ENCODE measurements at regions not wholly inside any gene's neighbourhood (a gene's known extent, or its start where the extent isn't known, plus 50 kb on each side); places are given as distances from the start of the nearest gene placed in this dataset.

DNA sequence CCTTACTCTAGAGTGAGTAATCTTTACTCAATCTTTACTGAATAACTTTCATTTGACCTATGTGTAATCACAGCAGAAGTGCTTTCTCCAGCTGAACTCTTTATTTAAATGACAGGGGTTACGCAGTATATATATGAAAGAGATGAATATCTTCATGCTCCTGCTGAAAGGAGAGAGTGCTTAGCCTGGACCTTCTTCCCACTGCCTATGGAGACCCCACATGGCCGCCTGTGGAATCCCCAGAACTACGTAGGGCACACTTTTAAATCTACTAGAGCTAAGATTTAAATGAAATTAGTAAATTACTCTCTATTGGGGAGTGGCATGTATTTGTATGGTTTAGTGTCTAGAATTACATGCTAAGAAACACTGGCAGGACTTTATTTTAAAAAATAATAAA, 391.2 kb downstream of the ANKRD50 start:
- DNase-seq (ENCODE audit: low read depth in 2 of 2) = no peak

DNA sequence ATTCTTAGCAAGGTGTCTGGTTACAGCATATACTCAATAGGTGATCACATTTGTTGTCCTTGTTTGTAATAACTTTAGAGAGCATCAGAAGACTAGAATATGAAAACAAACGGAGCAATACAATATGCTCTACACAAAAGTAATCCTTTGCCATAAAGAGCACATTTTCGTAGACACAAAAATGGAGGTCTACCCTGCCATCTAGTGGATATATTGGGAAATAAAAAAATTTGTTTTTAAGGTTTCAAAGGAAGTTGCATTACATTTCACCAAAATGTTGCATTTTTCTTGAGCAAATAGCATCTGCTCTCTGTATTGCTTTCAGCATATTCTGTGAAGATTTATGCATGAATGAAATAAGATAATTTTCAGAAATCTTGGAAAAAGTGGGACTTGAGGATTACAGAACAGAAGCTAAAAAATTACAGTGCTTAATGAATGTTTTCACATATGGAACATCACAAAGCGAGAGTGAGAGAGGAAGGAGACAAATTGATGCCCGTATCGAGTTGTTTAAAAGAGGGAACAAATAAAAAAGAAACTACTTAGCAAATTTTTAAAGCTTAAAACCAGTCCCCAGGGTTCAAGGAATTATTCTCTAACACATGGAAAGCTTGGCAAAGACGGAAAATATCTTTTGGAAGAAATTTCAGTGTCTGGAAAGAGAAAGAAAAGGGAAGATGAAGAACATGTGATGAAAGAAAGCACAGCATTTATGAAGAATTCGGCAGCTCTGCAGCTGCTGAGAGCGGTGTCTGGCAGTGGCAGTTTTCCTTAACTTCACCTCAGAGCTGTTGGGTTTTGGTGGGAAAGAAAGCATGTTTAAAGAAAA, 390.1 kb downstream of the ANKRD50 start:
- no peak for DNase-seq (ENCODE audit: low read depth in 2 of 2)

DNA sequence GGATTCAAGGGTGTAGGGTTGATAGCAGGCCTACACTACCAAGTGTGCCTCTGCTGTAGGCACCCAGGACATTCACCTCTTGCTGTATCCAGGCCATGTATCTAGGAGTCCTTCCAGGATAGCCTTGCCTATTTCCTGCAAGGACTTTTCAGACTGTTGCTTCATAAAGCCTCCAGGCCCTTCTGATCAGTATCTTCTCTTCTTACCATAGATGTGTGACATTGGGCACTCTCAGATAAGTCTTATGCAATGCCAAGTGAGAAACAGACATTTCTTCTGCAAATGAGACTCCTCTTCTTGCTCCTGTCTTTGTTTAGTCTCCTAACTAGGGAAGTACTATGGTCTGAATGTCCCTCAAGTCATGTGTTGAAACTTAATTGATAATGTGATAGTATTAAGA, 386.8 kb downstream of the ANKRD50 start:
- DNase-seq (ENCODE audit: low read depth in 2 of 2) = no peak

DNA sequence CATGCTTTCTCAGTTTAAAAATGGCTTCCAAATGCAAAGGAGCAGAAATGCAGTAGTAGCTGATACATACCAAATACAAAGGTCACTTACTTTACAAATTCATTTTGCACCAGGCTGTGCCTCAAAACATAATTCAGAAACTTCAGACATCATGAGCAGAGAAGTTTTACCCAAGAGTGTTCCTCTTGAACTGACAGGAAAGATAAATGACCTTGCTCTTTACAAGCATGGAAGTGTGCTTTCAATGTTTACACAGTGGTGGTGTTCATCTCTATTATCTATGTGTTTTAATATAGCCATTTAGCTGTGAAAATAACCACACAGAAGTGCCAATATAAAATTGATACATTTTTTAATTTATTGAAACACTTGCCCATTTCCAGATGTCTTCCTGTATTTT, 383.4 kb downstream of the ANKRD50 start:
- no peak for DNase-seq (ENCODE audit: low read depth in 2 of 2)

DNA sequence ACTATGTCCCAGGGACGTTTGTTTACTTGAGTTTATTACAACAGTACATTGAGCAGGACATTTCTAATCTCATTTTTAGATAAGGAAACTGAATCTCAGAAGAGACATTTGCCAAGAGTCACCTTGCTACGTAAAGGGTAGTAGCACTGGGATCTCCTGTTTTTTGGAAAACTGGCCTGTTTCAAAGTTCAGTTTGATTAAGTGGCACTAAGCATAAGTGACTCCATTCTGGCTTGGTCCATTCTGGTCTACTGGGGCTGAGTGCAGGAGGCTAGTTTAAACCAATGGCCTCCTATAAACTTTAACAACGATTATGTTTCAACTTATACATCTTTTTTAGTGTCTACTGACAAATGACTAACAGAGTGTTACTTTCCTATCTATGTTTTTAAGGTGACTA, 382.5 kb downstream of the ANKRD50 start:
- DNase-seq (ENCODE audit: low read depth in 2 of 2) = no peak

DNA sequence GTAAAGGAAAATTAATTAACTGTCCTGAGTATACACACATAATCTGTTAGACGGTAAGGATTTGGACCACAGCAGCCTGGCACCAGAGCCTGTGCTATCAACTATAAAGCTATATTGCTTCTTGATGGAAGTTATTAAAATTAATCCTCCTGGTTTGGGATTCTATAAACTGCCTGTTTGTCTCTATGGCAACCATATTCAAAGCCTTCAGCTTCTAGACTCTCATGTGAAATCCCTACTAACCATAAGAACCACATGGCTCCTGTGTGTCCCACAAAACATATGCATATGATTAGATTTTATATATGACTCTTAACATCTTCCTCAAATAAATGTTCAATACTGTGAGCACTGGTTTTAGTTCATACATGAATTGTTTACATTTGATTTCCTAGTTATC, 380.8 kb downstream of the ANKRD50 start:
- DNase-seq (ENCODE audit: low read depth in 2 of 2) = no peak

DNA sequence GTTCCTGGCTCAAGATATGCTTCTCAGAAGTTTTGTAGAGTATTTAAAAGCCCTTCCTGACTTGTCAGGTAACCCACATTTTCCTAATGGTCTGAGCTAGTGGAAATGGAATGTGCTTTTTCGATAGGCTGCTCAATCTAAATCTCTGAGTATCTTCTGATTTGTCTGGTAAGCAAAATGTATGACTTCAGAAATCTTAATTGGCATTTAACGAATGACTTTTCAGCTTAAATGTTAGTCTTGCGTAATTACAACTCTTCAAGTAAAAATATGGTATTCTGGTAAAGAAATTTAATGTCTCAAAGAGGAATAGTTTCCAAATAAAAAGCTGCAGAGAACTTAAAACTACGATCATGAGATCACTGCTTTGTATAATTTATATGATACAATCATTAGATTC, 379.1 kb downstream of the ANKRD50 start:
- DNase-seq (ENCODE audit: low read depth in 2 of 2) = no peak

DNA sequence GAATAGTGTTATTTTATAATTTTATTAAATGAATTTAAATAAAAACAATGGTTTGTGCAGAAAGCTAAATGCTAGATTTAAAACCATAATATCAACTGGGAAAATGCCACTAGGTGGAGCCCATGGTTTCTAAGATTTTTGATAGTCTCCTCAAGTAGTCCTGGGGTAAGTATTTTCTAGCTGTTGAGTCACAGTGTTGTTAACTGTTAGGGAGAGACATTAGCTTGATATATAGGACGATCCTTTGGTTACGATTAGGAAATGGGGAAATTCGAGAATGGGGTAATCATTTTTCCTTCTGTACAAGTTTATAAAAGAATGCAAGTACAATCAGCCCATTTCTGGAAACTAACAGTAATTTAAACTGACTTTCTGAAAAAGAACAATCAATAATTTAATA, 378.4 kb downstream of the ANKRD50 start:
- no peak for DNase-seq (ENCODE audit: low read depth in 2 of 2)

DNA sequence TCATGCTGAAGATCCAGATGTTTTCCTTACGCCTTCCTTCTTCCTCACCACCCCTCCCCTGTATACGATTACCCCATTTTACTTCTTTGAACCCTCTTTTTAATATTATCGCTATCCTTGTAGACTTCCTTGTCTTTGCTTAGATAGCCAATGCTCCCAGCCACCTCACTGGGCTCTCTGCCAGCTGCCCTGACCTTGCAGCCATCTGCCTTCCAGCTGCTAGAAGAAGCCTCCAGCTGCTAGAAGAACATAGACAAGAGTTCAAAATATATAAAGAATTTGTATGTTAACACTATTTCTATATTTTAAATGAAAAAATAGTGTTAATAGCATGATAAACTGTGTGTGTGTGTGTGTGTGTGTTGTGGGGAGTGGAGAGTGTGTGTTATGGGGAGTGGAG, 374.7 kb downstream of the ANKRD50 start:
- DNase-seq (ENCODE audit: low read depth in 2 of 2) = no peak

DNA sequence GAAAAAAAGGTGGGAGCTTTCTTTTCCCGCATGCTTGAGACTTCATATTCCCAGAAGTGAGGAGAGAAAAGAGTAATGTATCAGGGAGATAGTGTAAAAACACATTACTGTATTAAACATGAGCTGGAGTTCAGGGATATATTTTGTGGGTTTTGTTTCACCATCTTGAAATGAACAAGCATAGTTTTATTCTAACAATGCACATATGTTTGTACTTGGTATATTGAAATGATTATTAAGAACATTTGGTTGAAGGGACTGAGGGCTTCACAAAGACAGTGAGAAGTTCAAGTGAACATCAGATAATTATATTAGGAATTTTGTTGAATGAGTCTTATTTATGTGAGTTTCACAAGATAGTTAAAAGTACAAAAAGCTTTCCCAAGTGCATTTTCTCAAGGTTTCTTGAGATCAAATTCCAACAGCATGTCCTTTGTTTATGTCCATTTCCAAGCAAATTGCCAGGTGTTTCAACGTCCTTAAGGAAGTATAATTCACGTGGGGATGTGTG, 368.8 kb downstream of the ANKRD50 start:
- DNase-seq (ENCODE audit: low read depth in 2 of 2) = no peak

DNA sequence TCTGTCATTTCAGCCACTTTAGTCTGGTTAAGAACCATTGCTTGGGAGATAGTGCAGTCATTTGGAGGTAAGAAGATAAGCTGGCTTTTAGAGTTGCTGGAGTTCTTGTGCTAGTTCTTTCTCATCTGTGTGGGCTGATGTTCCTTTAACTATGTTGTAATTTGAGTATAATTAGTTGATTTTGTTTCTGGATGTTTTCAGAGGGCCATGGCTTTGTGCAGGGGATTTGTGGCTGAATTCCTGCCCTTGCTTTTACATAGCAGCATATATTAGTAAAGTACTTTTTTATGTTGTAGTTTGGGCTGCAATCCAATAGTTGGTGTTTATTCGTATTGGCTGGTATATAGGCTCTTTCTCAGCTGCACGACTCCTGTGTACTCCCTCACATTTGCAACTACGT, 339.6 kb downstream of the ANKRD50 start:
- no peak for DNase-seq (ENCODE audit: low read depth in 2 of 2)

DNA sequence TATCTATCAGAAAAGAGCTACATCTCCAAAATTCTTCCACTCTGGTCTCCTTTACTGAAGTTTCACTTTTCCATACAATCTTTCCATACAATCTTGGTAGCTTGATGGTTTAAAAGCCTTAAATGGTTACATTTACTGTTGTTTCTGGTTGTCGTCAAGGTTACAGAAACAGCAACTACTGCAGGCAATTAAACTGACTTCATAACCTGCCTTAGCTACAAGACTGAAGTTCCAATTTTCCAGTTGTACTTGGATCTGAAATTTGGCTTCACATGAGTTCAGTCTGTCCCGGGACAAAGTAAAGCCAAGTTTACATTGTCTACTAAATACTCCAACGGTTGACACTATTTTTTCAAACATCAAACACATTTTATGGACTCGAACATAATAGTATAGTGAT, 326.4 kb downstream of the ANKRD50 start:
- no peak for DNase-seq (ENCODE audit: low read depth in 2 of 2)

DNA sequence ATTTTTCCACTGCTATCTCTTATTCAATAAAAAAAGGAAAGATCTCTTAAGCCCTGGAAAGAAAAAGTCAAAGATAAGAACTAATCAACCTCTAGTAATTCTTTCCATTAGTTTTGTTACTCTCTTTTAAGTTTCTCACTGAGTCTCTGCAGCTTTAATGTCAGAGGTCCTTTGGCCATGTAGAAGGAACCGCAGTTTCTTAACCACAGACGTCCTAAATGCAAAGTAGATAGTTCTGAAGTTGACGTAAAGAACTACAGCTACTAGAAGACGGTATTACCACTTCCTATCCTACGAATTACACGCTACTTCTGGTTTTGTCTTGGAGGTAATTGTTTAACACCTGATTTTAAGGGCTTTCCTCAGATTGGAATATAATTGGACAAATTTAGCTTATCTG, 325.9 kb downstream of the ANKRD50 start:
- no peak for DNase-seq (ENCODE audit: low read depth in 2 of 2)

DNA sequence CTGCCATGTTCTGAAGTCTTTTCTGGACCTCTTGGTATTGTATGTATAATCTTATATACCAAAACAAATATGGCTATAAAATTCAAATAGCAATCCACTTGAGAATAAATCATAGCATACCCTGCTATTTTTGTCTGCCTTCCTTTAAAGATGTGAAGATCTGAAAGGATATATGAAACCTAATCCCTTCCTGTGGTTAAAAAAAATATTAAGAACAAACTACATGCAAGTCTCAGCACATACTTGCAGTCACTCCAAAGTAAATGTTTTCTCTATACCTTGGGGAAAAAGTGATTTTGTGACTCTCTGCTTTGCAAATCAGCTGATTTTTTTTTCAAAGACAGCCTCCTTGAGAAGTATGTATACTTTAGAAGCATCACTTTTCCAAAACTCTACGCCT, 322.9 kb downstream of the ANKRD50 start:
- no peak for DNase-seq (ENCODE audit: low read depth in 2 of 2)

DNA sequence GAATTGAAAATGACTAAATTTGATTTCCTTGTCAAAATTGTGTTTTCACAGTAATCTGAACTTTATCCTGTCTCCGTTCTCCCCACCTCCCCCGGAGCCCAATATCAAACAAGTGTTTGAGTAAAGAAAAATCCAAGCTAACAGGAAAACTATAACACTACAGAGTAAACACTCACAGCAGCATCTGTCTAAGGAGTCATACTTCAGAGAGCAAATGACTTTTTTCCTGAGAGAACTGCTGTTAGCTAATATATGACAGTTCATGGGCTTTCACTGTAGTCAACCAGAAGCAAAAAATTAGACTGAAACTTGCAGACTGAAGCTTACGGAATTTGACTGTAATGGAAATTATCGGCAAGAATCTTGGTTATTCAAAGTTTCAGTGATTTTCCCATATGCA, 321.7 kb downstream of the ANKRD50 start:
- DNase-seq (ENCODE audit: low read depth in 2 of 2) = no peak

DNA sequence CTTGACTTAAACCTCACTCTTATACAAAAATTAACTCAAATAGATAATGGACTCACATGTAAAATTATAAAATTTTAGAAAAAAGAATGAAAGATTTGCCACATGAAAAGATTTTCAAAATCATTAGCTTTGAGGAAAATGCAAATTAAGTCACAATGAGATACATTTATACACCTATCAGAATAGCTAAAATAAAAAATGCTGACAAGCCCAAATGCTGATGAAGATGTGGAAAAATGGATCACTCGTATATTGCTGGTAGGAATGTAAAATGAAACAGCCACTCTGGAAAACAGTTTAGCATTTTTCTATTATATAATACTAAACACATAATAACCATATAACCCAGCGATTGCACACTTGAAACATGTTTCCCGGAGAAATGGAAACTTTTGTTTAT, 316.2 kb downstream of the ANKRD50 start:
- DNase-seq (ENCODE audit: low read depth in 2 of 2) = no peak

DNA sequence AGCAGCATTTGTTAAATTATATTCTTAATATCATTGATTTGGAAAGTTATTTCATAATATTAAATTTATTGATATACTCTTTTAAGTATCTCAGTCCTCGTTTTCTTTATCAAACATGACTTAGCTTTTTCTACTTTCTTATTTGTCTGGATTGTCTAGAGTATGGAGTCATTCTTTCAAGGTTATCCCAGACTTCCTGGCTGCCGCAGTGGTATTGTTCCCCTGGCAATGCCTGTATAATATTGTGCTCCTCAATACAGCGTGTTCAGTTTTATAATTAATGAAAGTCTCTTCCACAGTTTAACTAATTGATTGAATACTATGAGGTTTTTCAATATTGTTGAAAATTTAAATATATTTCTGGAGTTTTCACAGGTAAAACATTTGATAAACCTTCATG, 310.9 kb downstream of the ANKRD50 start:
- no peak for DNase-seq (ENCODE audit: low read depth in 2 of 2)

DNA sequence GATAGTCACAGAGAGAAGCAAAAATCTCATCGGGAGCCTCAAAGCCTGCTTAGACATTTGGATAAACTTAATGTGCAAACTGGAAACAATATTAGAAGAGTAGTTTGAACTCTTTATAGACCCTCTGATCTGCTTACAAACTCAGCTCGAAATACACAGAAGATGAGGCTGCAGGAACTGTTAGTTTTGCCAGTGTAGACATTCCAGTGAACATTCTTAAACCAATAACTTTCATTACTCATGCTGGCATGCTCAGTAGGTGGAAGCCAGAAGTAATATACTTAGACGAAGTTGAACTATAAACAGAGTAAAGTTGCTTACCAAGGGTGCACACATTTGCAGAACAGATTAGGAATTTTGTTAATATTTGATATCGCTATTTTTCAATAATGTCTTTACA, 303.5 kb downstream of the ANKRD50 start:
- DNase-seq (ENCODE audit: low read depth in 2 of 2) = no peak

DNA sequence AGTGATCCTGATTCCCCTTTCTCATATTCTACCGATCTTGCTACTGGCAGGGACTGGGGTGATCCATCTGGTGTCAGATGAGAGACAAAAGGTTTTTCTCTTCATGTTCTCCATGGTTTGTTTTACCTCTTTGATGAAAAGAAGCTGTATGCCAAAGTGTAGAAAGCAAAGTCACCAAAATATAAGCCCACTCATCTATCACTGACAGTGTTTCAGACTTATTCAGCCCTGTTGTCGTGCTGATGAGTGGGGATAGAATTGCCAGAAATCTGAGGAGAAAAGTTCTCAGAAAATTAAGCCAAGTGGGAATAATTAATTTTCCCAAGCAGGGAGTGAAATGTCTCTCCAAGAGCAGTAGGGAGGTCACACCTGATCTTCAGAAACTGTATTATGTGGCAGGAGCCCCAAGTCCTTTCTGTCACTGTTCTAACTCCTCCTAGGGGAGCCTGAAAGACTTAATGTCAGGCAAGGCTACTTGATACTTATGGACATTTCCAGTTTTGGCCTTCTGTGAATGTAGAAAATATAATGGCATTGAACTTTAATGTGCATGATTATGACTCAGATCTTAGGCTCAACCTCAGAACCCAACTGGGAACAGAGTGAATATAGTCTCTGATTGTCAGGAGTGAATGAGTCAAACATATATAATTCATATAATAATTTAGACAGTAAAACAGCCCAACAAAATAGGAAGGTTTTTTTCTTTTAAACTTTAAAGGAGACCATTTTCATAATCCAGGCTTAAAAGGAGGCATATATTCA, 298.1 kb downstream of the ANKRD50 start:
- no peak for DNase-seq (ENCODE audit: low read depth in 2 of 2)

DNA sequence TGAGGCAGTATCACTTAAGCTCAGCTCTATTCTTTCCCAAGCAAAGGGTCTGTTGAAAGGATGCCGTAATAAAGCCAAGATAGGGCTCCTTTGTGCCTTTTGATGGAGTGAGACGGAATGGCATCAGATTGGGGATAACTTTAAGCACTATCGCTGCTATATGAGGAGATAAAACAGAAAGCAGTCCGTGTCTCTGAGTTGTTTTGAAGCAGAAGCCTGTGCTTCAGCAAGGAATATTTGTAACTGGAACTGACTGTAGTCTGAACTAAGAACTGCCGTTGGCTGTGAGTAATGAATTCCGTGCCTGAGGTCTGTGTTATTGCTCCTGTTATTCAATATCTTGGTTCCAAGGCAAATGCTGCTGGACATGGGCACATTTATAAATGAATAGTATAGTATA, 297.4 kb downstream of the ANKRD50 start:
- DNase-seq (ENCODE audit: low read depth in 2 of 2) = no peak

DNA sequence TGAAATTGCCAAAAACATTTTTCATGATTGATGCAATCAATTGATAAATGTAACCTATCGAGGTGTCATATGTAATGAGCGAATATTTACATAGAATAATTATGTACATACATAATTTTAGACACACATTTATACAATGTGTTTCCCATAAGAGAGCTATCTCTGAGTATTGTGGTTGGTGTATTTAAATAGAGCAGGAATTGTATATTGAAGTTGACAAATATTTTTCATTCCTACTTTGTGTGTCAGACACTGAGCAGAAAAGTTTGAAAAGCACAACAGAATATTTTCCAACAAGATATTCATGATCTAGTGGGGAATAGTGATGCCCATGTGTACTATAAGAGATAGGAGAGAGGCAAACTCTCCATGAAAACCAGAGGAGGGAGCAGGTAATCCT, 295.2 kb downstream of the ANKRD50 start:
- no peak for DNase-seq (ENCODE audit: low read depth in 2 of 2)

DNA sequence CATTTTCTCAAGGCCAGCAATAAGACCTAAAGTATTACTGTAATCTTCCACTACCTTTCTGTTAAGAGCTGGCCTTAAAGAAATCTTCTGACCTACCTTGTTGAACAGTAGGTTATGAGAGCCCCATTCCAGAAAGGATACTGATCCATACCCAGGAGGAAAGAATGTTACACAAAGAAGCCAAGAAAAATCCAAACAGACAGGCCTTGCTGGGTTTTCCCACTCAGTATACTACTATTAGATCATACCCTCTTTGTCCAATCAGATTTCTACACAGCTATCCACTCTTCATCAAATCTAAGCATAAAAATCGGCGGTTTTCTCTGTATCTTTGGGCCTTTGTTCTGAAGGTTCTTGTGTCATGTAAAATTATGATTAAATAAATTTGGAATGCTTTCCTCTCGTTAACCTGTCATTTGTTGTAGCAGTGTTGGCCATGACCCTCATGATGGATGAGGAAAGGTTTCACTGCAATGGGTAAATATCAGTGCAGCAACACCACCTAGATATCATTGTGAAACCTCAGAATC, 292.3 kb downstream of the ANKRD50 start:
- no peak for DNase-seq (ENCODE audit: low read depth in 2 of 2)

DNA sequence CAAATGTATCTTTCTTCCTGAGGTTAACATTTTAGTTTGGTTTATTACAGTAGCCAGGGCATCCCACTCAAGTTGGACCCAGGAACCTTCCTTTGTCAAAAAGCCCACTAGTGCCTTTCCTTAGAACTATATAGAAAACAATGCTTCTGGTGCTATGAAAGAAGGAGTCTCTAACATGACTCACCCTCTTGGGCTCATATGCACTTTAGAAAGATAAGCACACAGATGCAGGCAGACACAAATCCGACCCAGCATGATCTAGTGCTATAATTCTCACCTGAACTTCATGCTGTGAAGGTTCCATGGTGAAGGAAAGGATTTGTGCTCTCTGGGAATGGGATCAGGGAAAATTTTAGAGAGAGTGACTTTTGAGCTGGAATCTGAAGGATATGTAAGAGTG, 289.4 kb downstream of the ANKRD50 start:
- DNase-seq (ENCODE audit: low read depth in 2 of 2) = no peak
